ENCODE measurements at regions not wholly inside any gene's neighbourhood (a gene's known extent, or its start where the extent isn't known, plus 50 kb on each side); places are given as distances from the start of the nearest gene placed in this dataset.

- DNase-seq (ENCODE audit: low read depth), result no peak
Measured at GRCh38 chr4:181619651-181620050, 623.6 kb upstream of the TENM3 start.

- DNase-seq (ENCODE audit: low read depth), result no peak
Measured at GRCh38 chr4:181637186-181638105, 605.8 kb upstream of the TENM3 start.

- no peak for DNase-seq (ENCODE audit: low read depth)
Measured at GRCh38 chr4:181643466-181643865, 599.7 kb upstream of the TENM3 start.

GRCh38 chr4:181645489-181645888, 597.7 kb upstream of the TENM3 start:
- DNase-seq (ENCODE audit: low read depth), result no peak

GRCh38 chr4:181646864-181647263, 596.3 kb upstream of the TENM3 start:
- no peak for DNase-seq (ENCODE audit: low read depth)

GRCh38 chr4:181647396-181648147, 595.6 kb upstream of the TENM3 start:
- no peak for DNase-seq (ENCODE audit: low read depth)

GRCh38 chr4:181650033-181650825, 593.0 kb upstream of the TENM3 start:
- no peak for DNase-seq (ENCODE audit: low read depth)

GRCh38 chr4:181656748-181657147, 586.5 kb upstream of the TENM3 start:
- no peak for DNase-seq (ENCODE audit: low read depth)

GRCh38 chr4:181659202-181659601, 584.0 kb upstream of the TENM3 start:
- DNase-seq (ENCODE audit: low read depth), result no peak

GRCh38 chr4:181659876-181660275, 583.3 kb upstream of the TENM3 start:
- DNase-seq (ENCODE audit: low read depth), result no peak

- no peak for DNase-seq (ENCODE audit: low read depth)
Measured at GRCh38 chr4:181661090-181661489, 582.1 kb upstream of the TENM3 start.

GRCh38 chr4:181661923-181662322, 581.3 kb upstream of the TENM3 start:
- no peak for DNase-seq (ENCODE audit: low read depth)

- no peak for DNase-seq (ENCODE audit: low read depth)
Measured at GRCh38 chr4:181662383-181662782, 580.8 kb upstream of the TENM3 start.

GRCh38 chr4:181670506-181670905, 572.7 kb upstream of the TENM3 start:
- no peak for DNase-seq (ENCODE audit: low read depth)

- DNase-seq (ENCODE audit: low read depth), result no peak
Measured at GRCh38 chr4:181671672-181672071, 571.5 kb upstream of the TENM3 start.

- DNase-seq (ENCODE audit: low read depth), result no peak
Measured at GRCh38 chr4:181672751-181673150, 570.5 kb upstream of the TENM3 start.

- no peak for DNase-seq (ENCODE audit: low read depth)
Measured at GRCh38 chr4:181674315-181674875, 568.8 kb upstream of the TENM3 start.

- no peak for DNase-seq (ENCODE audit: low read depth)
Measured at GRCh38 chr4:181676546-181676945, 566.7 kb upstream of the TENM3 start.

GRCh38 chr4:181677201-181677600, 566.0 kb upstream of the TENM3 start:
- no peak for DNase-seq (ENCODE audit: low read depth)

- no peak for DNase-seq (ENCODE audit: low read depth)
Measured at GRCh38 chr4:181677621-181678020, 565.6 kb upstream of the TENM3 start.

- no peak for DNase-seq (ENCODE audit: low read depth)
Measured at GRCh38 chr4:181679754-181680153, 563.4 kb upstream of the TENM3 start.
